ENCODE measurements at regions not wholly inside any gene's neighbourhood (a gene's known extent, or its start where the extent isn't known, plus 50 kb on each side); places are given as distances from the start of the nearest gene placed in this dataset.

DNA sequence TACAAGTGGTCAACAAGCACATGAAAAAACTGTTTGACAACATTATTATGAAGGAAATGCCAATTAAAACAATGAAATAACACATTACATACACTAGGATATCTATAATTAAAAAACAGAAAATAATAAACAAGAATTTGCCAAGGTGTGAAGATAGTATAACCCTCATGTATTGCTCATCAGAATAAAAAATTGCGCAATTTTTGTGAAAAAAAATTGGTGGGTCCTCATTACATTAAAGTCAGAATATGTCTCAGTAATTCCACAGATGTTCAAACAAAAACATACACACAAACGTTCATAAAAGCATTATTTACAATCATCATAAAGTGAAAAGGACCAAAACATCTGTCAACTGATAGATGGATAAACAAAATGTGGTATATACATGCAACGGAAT lies 63.0 kb upstream of the AR start:
- no peak for DNase-seq

Measured in retina (tissue), 1 donor.